MG63 (cell line): ENCODE measurements at regions not wholly inside any gene's neighbourhood (a gene's known extent, or its start where the extent isn't known, plus 50 kb on each side); places are given as distances from the start of the nearest gene placed in this dataset.
"Not testable (repeated sequence)": the region's sequence is repeated elsewhere in the genome, so short reads cannot be mapped to it uniquely, and the experiment has no call there.

Experiments
- DNase-seq: peaks from one replicate; pipeline ENCODE4 v3.0.0-alpha.2; 2020
- H3K27me3 ChIP-seq: fragments of 250-450 bp; sonication (Bioruptor Pico); 2 replicates; pipeline ENCODE4 v1.5.1; 2020; ENCODE audit warnings: mild to moderate bottlenecking, moderate library complexity
- H3K36me3 ChIP-seq: fragments of 250-450 bp; sonication (Bioruptor Pico); 2 replicates; pipeline ENCODE4 v1.5.1; 2020; ENCODE audit warnings: mild to moderate bottlenecking, moderate library complexity
- H3K4me3 ChIP-seq: fragments of 250-450 bp; sonication (Bioruptor Pico); 2 replicates; pipeline ENCODE4 v1.5.1; 2020; ENCODE audit warnings: mild to moderate bottlenecking, moderate library complexity
- H3K9me3 ChIP-seq: fragments of 250-450 bp; sonication (Bioruptor Pico); 2 replicates; pipeline ENCODE4 v1.5.1; 2020; ENCODE audit warnings: mild to moderate bottlenecking, moderate library complexity

GRCh38 chr15:26314577-26314976 is 451.4 kb upstream of the ATP10A start:
- Histone ChIP-seq H3K4me3 (no peak overlapping the region), H3K9me3 (no peaks in the 10 kb centered on the region), H3K27me3 (no peaks in the 10 kb centered on the region), H3K36me3 (no peaks in the 10 kb centered on the region)
- no peak for DNase-seq

- Histone ChIP-seq H3K27me3 (no peaks in the 10 kb centered on the region), H3K36me3 (no peaks in the 10 kb centered on the region), H3K9me3 (no peaks in the 10 kb centered on the region), H3K4me3 (no peak overlapping the region)
- DNase-seq = no peak
Observed at GRCh38 chr15:26311710-26312236, 448.6 kb upstream of the ATP10A start.

DNA sequence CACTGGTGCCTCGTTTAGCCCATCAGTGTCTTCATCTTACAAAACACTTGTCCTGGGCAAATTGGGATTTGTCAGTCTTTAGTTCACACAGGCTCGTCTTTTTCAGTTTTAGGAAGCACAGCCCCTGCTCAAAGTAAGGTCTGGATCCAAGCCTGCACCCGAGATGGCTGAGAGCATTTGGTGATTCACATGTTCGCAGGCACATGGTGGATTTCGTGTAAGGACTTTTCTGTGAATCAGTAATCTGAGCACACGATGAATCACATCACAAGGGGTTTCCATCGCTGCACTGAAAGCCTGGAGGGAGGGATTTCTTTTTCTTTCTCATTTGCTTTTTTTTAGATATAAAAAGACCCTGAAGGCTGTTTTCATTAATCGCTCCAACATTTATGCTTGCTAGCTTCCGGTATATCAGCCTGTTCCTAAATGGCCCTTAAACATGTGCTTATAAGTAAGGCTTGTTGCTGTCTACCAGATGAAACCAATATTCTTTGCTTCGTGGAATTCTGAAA is 435.6 kb upstream of the ATP10A start:
- no peak for DNase-seq
- no peaks in the 10 kb centered on the region for H3K27me3 ChIP-seq
- no peak overlapping the region for H3K4me3 ChIP-seq
- no peaks in the 10 kb centered on the region for H3K36me3 ChIP-seq
- no peaks in the 10 kb centered on the region for H3K9me3 ChIP-seq

DNA sequence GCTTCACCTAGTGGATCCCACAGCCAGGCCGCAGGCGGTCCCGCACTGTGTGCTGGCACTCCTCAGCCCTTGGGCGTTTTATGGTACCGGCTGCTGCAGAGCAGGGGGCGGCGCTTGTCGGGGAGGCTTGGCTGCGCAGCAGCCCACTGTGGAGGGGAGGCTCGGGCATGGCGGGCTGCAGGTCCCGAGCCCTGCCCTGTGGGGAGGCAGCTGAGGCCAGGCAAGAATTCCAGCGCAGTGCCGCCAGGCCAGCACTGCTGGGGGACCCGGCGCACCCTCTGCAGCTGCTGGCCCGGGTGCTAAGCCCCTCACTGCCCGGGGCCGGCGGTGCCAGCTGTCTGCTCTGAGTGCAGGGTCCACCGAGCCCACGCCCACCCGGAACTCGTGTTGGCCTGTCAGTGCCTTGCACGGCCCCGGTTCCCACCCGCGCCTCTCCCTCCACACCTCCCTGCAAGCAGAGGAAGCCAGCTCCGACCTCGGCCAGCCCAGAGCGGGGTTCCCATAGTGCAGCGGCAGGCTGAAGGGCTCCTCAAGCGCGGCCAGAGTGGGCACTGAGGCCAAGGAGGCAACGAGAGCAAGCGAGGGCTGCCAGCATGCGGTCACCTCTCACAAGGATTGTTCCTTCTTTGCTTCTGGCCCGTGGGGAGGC is 435.0 kb upstream of the ATP10A start:
- H3K27me3 ChIP-seq = no peaks in the 10 kb centered on the region
- no peak for DNase-seq
- no peak overlapping the region for H3K4me3 ChIP-seq
- H3K9me3 ChIP-seq = no peaks in the 10 kb centered on the region
- no peaks in the 10 kb centered on the region for H3K36me3 ChIP-seq

- no peaks in the 10 kb centered on the region for H3K9me3 ChIP-seq
- DNase-seq = no peak
- H3K36me3 ChIP-seq = no peaks in the 10 kb centered on the region
- no peaks in the 10 kb centered on the region for H3K27me3 ChIP-seq
- no peak overlapping the region for H3K4me3 ChIP-seq
Observed at GRCh38 chr15:26295336-26296085, 432.4 kb upstream of the ATP10A start.

DNA sequence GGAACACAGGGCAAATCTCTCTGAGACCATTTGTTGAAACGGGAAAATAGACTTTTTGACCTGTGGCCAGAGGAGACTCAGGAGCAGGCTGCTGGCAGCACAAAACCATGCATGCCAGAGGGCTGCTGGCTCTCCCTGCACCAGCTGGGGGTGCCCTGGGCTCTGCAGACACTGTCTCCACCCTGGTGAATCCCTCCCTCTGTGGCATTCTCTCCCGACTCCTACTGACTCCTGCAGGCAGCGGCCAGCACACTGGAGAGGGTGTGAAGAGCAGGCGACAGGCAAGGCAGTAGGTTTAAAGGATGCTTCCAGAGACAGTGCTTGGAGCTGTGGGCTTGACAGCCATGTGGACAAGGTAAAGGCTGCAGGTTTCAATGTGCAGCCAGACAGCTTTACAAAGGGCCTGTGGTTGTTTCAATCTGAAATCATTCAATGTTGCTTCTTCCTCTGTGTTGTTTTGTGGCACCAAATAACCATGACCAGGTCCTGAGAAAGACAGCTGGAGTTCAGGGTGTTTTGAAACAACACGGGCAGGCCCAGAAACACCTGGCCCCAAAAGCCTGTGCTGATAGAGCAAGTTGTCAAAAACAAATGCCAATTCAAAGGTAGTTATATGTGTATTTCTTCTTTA is 431.0 kb upstream of the ATP10A start:
- Histone ChIP-seq H3K9me3 (no peaks in the 10 kb centered on the region), H3K4me3 (no peak overlapping the region), H3K36me3 (no peaks in the 10 kb centered on the region), H3K27me3 (no peaks in the 10 kb centered on the region)
- DNase-seq = no peak

- Histone ChIP-seq H3K36me3 (no peaks in the 10 kb centered on the region), H3K27me3 (no peaks in the 10 kb centered on the region), H3K9me3 (peaks cover 3% of the 10 kb centered on the region), H3K4me3 (no peak overlapping the region)
- no peak for DNase-seq
Observed at GRCh38 chr15:26287381-26287780, 424.3 kb upstream of the ATP10A start.

- no peak overlapping the region for H3K4me3 ChIP-seq
- H3K9me3 ChIP-seq = no peaks in the 10 kb centered on the region
- H3K36me3 ChIP-seq = no peaks in the 10 kb centered on the region
- no peaks in the 10 kb centered on the region for H3K27me3 ChIP-seq
- DNase-seq = no peak
Observed at GRCh38 chr15:26280281-26280680, 417.2 kb upstream of the ATP10A start.

GRCh38 chr15:26261966-26262365 is 398.8 kb upstream of the ATP10A start:
- no peak overlapping the region for H3K4me3 ChIP-seq
- no peaks in the 10 kb centered on the region for H3K27me3 ChIP-seq
- no peaks in the 10 kb centered on the region for H3K36me3 ChIP-seq
- no peak for DNase-seq
- no peaks in the 10 kb centered on the region for H3K9me3 ChIP-seq

- DNase-seq = no peak
Observed at GRCh38 chr15:26261413-26261812, 398.3 kb upstream of the ATP10A start.

DNA sequence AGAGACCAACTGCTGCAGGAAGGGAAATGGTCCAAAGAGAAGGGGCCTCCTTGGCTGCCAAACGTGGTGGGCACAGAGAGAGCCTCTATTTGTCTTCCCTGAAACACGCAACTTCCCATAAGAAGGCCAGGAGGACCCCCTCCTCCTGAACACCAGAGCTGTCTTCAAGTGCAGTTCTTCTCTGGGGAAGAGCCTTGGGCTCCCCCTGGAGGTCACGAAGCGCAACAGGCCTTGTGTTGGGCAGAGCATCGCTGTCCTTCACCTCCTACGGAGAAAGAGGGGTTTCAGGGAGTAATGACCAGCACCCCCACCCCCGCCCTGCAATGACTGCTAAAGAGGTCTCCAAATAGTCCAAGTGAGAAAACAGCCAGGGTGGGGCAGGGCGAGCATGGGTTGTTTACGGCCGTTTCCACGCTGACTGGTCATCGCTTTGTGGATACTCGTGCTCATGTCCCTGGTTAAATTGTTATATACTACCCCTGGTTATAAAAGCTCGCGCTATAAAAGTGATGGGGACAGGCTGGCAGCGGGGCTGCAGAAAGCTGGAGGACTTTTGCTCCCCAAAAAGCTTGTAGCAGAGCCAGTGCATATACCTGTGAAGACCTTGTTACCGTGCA is 397.5 kb upstream of the ATP10A start:
- H3K4me3 ChIP-seq = no peak overlapping the region
- peak; percentile 9 for DNase-seq
- no peaks in the 10 kb centered on the region for H3K36me3 ChIP-seq
- no peaks in the 10 kb centered on the region for H3K9me3 ChIP-seq
- H3K27me3 ChIP-seq = no peaks in the 10 kb centered on the region

More at GRCh38 chr15:26261413-26261812, 398.3 kb upstream of the ATP10A start:
- H3K27me3 ChIP-seq = no peaks in the 10 kb centered on the region
- H3K4me3 ChIP-seq = no peak overlapping the region
- H3K36me3 ChIP-seq = no peaks in the 10 kb centered on the region
- H3K9me3 ChIP-seq = no peaks in the 10 kb centered on the region

- no peak overlapping the region for H3K4me3 ChIP-seq
- no peaks in the 10 kb centered on the region for H3K27me3 ChIP-seq
- H3K9me3 ChIP-seq = no peaks in the 10 kb centered on the region
- H3K36me3 ChIP-seq = no peaks in the 10 kb centered on the region
- DNase-seq = no peak
Observed at GRCh38 chr15:26259581-26259980, 396.5 kb upstream of the ATP10A start.

DNA sequence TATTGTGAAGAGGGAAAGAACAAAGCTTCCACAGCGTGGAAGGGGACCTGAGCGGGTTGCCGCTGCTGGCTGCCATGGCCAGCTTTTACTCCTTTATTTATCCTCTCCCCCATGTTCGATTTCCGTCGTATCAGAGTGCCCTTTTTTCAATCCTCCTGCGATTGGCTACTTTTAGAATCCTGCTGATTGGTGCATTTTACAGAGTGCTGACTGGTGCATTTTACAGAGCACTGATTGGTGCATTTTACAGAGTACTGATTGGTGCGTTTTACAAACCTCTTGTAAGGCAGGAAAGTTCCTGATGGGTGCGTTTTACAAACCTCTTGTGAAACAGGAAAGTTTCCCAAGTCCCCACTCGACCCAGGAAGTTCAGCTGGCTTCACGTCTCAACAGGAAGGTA is 381.7 kb upstream of the ATP10A start:
- H3K4me3 ChIP-seq, H3K27me3 ChIP-seq, H3K9me3 ChIP-seq, H3K36me3 ChIP-seq, DNase-seq: not testable (repeated sequence)

- Histone ChIP-seq H3K9me3 (no peaks in the 10 kb centered on the region), H3K36me3 (no peaks in the 10 kb centered on the region), H3K27me3 (no peaks in the 10 kb centered on the region), H3K4me3 (no peak overlapping the region)
- no peak for DNase-seq
Observed at GRCh38 chr15:26243382-26243781, 380.3 kb upstream of the ATP10A start.

DNA sequence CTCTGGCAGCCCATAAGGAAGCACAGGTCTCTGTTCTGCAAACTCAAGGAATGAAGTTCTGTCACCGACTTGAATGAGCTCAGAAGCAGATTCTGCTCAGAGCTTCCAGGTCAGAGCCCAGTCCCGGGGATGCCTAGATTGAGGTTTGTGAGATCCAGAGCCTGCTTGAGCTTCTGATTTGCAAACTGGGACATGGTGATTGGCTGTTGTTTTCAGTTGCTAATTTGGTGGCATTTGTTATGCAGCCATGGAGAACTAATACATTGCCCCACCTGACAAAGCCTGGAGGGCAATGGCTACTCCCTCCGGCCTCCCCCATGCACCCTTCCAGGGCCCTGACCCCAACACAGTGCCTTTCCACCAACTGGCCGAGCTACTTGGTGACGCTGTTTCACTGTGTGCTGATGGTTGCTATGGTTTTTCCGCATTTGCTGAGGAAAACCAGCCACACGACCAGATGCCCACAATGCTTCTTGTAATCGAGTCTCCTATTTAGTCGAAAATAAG is 379.5 kb upstream of the ATP10A start:
- no peak overlapping the region for H3K4me3 ChIP-seq
- no peaks in the 10 kb centered on the region for H3K36me3 ChIP-seq
- H3K27me3 ChIP-seq = no peaks in the 10 kb centered on the region
- DNase-seq = no peak
- H3K9me3 ChIP-seq = no peaks in the 10 kb centered on the region

DNA sequence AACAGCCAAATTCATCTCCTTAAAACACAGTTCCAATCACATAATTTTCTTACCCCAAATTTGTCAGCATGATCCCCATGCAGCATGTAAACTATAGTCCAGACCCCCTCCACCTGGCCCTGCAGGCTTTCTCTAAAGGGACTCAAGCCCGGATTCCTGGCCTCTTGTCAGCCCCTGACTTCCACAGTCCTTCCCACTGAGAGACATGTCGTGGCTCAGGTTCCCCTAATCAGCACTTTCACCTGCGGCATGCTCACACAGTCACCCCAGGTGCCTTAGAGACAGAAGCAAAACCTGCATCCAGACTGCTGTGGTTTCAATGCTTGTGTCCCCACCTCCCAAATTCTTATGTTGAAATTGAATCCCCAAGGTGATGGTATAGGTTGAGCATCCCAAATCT is 372.7 kb upstream of the ATP10A start:
- no peaks in the 10 kb centered on the region for H3K27me3 ChIP-seq
- no peak for DNase-seq
- no peaks in the 10 kb centered on the region for H3K9me3 ChIP-seq
- no peaks in the 10 kb centered on the region for H3K36me3 ChIP-seq
- no peak overlapping the region for H3K4me3 ChIP-seq
